DMS79 (cell line): ENCODE measurements at regions not wholly inside any gene's neighbourhood (a gene's known extent, or its start where the extent isn't known, plus 50 kb on each side); places are given as distances from the start of the nearest gene placed in this dataset.
"Not testable (repeated sequence)": the region's sequence is repeated elsewhere in the genome, so short reads cannot be mapped to it uniquely, and the experiment has no call there.

Experiments used
- DNase-seq: peaks from one replicate; lab custom pipeline; 2025; lab: John Stamatoyannopoulos, UW

GRCh38 chr22:49721211-49721763 lies 106.4 kb downstream of the BRD1 start:
- no peak for DNase-seq

GRCh38 chr22:49720279-49720959 lies 107.3 kb downstream of the BRD1 start:
- no peak for DNase-seq

GRCh38 chr22:49719046-49719445 lies 108.6 kb downstream of the BRD1 start:
- no peak for DNase-seq

- no peak for DNase-seq
These were observed 109.3 kb downstream of the BRD1 start for GRCh38 chr22:49718396-49718795.

GRCh38 chr22:49717322-49717919 lies 110.3 kb downstream of the BRD1 start:
- no peak for DNase-seq

GRCh38 chr22:49716441-49716840 lies 111.2 kb downstream of the BRD1 start:
- no peak for DNase-seq

- no peak for DNase-seq
These were observed 112.2 kb downstream of the BRD1 start for GRCh38 chr22:49715450-49715849.

- DNase-seq: no peak
These were observed 114.7 kb downstream of the BRD1 start for GRCh38 chr22:49713003-49713402.

- DNase-seq: no peak
These were observed 115.4 kb downstream of the BRD1 start for GRCh38 chr22:49712195-49712791.

GRCh38 chr22:49710746-49711145 lies 116.9 kb downstream of the BRD1 start:
- no peak for DNase-seq

GRCh38 chr22:49709464-49709863 lies 118.2 kb downstream of the BRD1 start:
- no peak for DNase-seq

- DNase-seq: no peak
These were observed 121.7 kb downstream of the BRD1 start for GRCh38 chr22:49705972-49706352.

GRCh38 chr22:49705216-49705971 lies 122.3 kb downstream of the BRD1 start:
- no peak for DNase-seq

- no peak for DNase-seq
These were observed 123.1 kb downstream of the BRD1 start for GRCh38 chr22:49704345-49705215.

- DNase-seq: no peak
These were observed 123.7 kb downstream of the BRD1 start for GRCh38 chr22:49703990-49704344.

GRCh38 chr22:49703505-49703904 lies 124.2 kb downstream of the BRD1 start:
- no peak for DNase-seq

GRCh38 chr22:49702068-49702397 lies 125.6 kb downstream of the BRD1 start:
- no peak for DNase-seq

GRCh38 chr22:49701380-49702067 lies 126.1 kb downstream of the BRD1 start:
- no peak for DNase-seq

- DNase-seq: no peak
These were observed 127.7 kb downstream of the BRD1 start for GRCh38 chr22:49699928-49700498.

- no peak for DNase-seq
These were observed 128.2 kb downstream of the BRD1 start for GRCh38 chr22:49699476-49699875.

GRCh38 chr22:49698616-49699015 lies 129.1 kb downstream of the BRD1 start:
- DNase-seq: not testable (repeated sequence)
